GM19438 (cell line): ENCODE measurements at regions not wholly inside any gene's neighbourhood (a gene's known extent, or its start where the extent isn't known, plus 50 kb on each side); places are given as distances from the start of the nearest gene placed in this dataset.
"Not testable (repeated sequence)": the region's sequence is repeated elsewhere in the genome, so short reads cannot be mapped to it uniquely, and the experiment has no call there.

Experiments used
- ATAC-seq: cut with Tn5 transposase; IDR thresholded peaks from one replicate; pipeline ENCODE4 v1.9.1; 2021; ENCODE audit warnings: low read depth; ENCODE audit not compliant: unreplicated experiment

- ATAC-seq = no peak
Measured at GRCh38 chr20:28562510-28562898, 2695.0 kb upstream of the DEFB115 start.

GRCh38 chr20:28562899-28563521, 2694.5 kb upstream of the DEFB115 start:
- ATAC-seq = not testable (repeated sequence)

DNA sequence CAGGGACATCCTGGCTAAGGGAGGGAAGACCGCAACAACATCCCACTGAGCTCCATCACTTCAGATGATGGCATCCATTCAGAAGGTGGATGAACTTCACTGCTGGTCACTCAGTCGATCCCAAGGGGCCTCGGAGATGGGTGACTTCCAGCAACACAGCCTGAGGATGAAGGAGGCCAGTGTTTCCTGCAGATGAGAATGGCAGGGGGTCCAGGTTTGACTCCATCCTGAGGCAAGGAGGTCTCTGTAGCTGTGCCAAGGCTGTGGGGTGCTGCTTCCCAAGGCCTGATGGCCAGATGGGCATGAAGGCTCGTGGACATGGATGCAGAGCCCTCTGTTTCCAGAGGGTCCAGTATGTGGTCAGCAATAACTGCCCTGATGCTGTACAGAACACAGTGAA, 2693.4 kb upstream of the DEFB115 start:
- ATAC-seq = not testable (repeated sequence)

GRCh38 chr20:28564688-28565463, 2692.6 kb upstream of the DEFB115 start:
- ATAC-seq = not testable (repeated sequence)

DNA sequence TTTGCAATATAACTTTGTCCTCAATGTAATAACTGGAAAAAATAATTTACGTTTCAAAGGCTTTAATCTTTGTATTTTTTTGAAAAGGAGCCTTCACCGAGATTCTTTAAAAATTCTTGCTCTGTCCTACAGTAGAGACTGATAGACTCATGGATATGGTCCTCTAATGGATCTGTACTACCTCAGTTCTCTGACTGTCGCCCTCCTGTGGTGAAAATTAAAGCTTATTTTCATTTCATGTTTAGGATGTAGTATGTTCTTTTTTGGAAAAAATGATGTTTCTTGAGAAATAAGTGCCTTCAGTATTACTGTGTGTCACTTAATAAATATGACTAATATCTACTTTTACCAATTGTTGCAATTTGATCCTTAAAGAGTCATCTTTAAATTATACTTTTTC, 2681.5 kb upstream of the DEFB115 start:
- not testable (repeated sequence) for ATAC-seq

- not testable (repeated sequence) for ATAC-seq
Measured at GRCh38 chr20:28591680-28592079, 2665.8 kb upstream of the DEFB115 start.

- not testable (repeated sequence) for ATAC-seq
Measured at GRCh38 chr20:28593383-28593782, 2664.1 kb upstream of the DEFB115 start.

DNA sequence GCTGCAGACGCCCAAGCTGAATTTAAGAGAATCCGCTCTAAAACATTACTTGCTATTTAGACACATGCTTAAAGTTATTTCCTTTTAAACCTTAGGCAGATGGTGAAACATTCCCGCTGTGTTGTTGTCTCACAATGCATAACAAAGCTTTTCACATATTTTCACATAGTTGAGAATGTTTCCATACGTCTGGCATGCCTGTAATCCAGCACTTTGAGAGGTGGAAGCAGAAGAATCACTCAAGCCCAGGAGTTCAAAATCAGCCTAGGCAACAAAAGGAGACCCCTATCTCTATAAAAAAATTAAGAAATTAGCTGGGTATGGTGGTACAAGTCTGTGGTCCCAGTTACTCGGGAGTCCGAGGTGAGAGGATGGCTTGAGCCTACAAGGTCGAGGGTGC, 2663.0 kb upstream of the DEFB115 start:
- ATAC-seq = not testable (repeated sequence)

DNA sequence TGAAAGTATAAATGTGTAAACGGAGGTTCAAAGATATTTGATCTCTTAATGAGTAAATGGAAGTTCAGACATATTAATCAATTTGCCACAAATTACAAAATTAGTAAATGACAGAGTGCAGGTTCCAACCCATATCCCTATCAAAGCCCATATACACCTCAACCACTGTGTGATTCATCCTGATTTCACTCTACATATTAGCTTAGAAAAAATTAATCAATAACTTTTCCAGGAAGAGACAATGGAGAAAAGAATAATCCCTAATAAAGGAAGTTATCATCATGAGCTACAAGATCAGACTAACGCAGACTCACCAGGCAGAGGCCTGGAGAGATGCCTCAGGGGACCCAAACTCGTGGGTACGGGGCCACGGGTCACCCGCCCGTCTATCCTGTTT, 2655.5 kb upstream of the DEFB115 start:
- ATAC-seq = not testable (repeated sequence)

GRCh38 chr20:28602403-28603217, 2654.9 kb upstream of the DEFB115 start:
- peak; percentile 99 for ATAC-seq

DNA sequence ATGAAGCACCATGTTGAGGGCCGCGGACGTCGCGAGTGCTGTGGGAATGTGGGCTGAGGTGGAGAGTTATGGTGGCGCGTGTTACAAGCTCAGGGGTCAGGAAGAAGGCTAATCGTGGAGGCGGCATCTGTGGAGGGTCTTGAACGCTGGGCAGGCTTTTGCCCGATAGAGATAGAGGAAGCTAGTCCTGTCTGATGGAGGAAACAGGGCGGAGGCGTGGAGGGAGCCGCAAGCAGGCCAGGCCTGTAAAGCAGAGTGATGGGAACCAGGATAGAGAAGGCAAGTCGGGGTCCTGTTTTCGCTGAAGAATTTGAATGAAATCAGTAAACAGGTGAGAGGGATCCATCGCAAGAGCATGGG, 2654.3 kb upstream of the DEFB115 start:
- ATAC-seq = not testable (repeated sequence)

- no peak for ATAC-seq
Measured at GRCh38 chr20:28616354-28616753, 2641.1 kb upstream of the DEFB115 start.

- ATAC-seq = not testable (repeated sequence)
Measured at GRCh38 chr20:28619956-28620651, 2637.4 kb upstream of the DEFB115 start.

DNA sequence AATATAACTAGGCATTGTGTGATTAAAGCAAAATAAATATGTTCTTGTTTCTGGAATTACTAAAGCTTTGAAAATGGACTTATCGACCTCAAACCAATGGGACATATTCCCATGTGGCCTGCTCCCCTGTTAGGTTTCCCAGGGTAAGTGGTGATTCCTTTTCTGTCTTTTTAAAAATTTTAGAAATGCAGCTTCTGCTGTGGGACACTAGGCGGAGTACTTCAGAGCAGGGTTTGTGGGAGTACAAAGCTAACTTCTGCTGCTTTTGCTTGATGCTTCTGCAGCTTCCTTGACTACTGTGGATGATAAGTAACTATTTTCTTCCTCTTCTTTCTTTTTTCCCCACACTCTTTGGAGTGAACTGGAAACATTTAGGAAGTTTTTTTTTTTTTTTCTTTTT, 2632.4 kb upstream of the DEFB115 start:
- not testable (repeated sequence) for ATAC-seq

DNA sequence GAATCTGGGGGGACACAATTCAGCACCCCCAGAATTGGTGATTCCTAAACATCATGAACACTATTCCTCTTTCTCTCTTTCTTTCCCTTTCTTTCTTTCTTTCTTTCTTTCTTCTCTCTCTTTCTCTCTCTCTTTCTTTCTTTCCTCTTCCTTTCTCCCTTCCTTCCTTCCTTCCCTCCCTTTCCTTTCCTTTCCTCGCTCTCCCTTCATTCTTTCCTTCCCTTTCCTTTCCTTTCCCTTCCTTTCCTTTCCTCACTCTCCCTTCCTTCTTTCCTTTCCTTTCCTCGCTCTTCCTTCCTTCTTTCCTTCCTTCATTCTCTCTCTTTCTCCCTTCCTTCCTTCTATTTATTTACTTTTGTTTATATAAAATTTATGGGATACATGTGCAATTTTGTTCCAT, 2616.6 kb upstream of the DEFB115 start:
- not testable (repeated sequence) for ATAC-seq
